GM12878 (cell line): ENCODE measurements at regions not wholly inside any gene's neighbourhood (a gene's known extent, or its start where the extent isn't known, plus 50 kb on each side); places are given as distances from the start of the nearest gene placed in this dataset.

Experiments used
- ATAC-seq: fragments of 200-7000 bp; cut with Tn5 transposase; 3 replicates; pipeline ENCODE4 v1.9.1; 2020; ENCODE audit warnings: mild to moderate bottlenecking, moderate library complexity
- BruUV-seq: library from RNA; stranded (reverse); fragments of 400-500 nt; replicated peaks from 2 replicates; lab custom pipeline; 2021; lab: Mats Ljungman, UMichigan
- CTCF ChIA-PET: fragments of 300-600 bp; sonication (Branson Sonifier 250); formaldehyde crosslinking; extraction: SDS; loops from one replicate; lab custom pipeline; 2021; ENCODE audit warnings: inconsistent platforms; lab: Yijun Ruan, JAX
- POLR2A ChIA-PET: fragments of 350-600 bp; formaldehyde crosslinking; extraction: SDS; loops from one replicate; lab custom pipeline; 2021; ENCODE audit warnings: inconsistent platforms; lab: Charles Lee
- RAD21 ChIA-PET: fragments of 300-600 bp; sonication (Branson Sonifier 250); formaldehyde crosslinking; loops from one replicate; lab custom pipeline; 2023; ENCODE audit warnings: antibody characterized with exemption; ENCODE audit not compliant: unreplicated experiment; lab: Charles Lee
- SMC1A ChIA-PET: fragments of 300-600 bp; sonication (Branson Sonifier 250); formaldehyde crosslinking; loops from one replicate; lab custom pipeline; 2023; ENCODE audit not compliant: unreplicated experiment, uncharacterized antibody; lab: Charles Lee
- DNase-seq: peaks from one replicate; pipeline ENCODE4 v3.0.0-alpha.2; 2011; ENCODE audit warnings: low read depth, low spot score
- FAIRE-seq: peaks from 3 replicates; lab custom pipeline; 2011; peaks lifted over from hg19 to GRCh38; lab: Jason Lieb, UNC
- H2AFZ ChIP-seq: 2 replicates; pipeline ENCODE4 v1.6.0; 2011; ENCODE audit warnings: low read depth, low read length, control low read depth; ENCODE audit not compliant: control insufficient read depth
- H3K27ac ChIP-seq: 2 replicates; pipeline ENCODE4 v1.5.1; 2011; ENCODE audit warnings: control low read depth; ENCODE audit not compliant: control insufficient read depth, insufficient read depth
- H3K27me3 ChIP-seq, 2 experiments: replicated peaks in 1 of 2; 2 replicates each; pipeline versions ENCODE4 v1.6.0 to v1.6.1; 2011; ENCODE audit warnings: low read length in 1 of 2; ENCODE audit not compliant: control insufficient read depth in 2 of 2, insufficient read depth in 2 of 2
- H3K36me3 ChIP-seq, 2 experiments: 2 replicates each; pipeline ENCODE4 v1.5.1; 2011; ENCODE audit warnings: low read length in 1 of 2; ENCODE audit not compliant: control insufficient read depth in 2 of 2, insufficient read depth in 2 of 2
- H3K4me1 ChIP-seq: 2 replicates; pipeline ENCODE4 v1.6.1; 2011; ENCODE audit warnings: mild to moderate bottlenecking, low read length, moderate library complexity, mixed read lengths; ENCODE audit not compliant: control insufficient read depth, insufficient read depth
- H3K4me2 ChIP-seq: 2 replicates; pipeline ENCODE4 v1.6.0; 2011; ENCODE audit warnings: control low read depth; ENCODE audit not compliant: control insufficient read depth, insufficient read depth
- H3K4me3 ChIP-seq: fragments of 200-600 bp; sonication (generic); 2 replicates; pipeline ENCODE4 v1.5.1; 2016
- H3K79me2 ChIP-seq: 2 replicates; pipeline ENCODE4 v1.6.0; 2011; ENCODE audit warnings: low read length; ENCODE audit not compliant: control insufficient read depth, insufficient read depth
- H3K9ac ChIP-seq: 2 replicates; pipeline ENCODE4 v1.8.0; 2011; ENCODE audit warnings: low read length, control low read depth, mixed read lengths; ENCODE audit not compliant: control insufficient read depth, insufficient read depth
- H3K9me3 ChIP-seq: replicated peaks from 3 replicates; pipeline ENCODE4 v1.5.1; 2011; ENCODE audit warnings: mild to moderate bottlenecking, low read length; ENCODE audit not compliant: control insufficient read depth, insufficient read depth
- H4K20me1 ChIP-seq: 2 replicates; pipeline ENCODE4 v1.6.0; 2011; ENCODE audit not compliant: control insufficient read depth, insufficient read depth
- EGR1 ChIP-seq, 2 experiments: IDR thresholded peaks; 1 replicate in 1 of 2; 2 replicates in 1 of 2; pipeline ENCODE4 v1.6.1; 2011 to 2012; ENCODE audit warnings: low read depth in 2 of 2, low read length in 2 of 2, borderline replicate concordance in 1 of 2, mild to moderate bottlenecking in 1 of 2, moderate library complexity in 1 of 2
- IKZF1 ChIP-seq: fragments of 450-650 bp; conservative IDR thresholded peaks from 2 replicates; pipeline ENCODE4 v1.6.1; 2017; ENCODE audit warnings: antibody characterized with exemption, mild to moderate bottlenecking
- IKZF2 ChIP-seq, 2 experiments: fragments of 450-650 bp; IDR thresholded peaks; 2 replicates each; pipeline ENCODE4 v1.6.1; 2017; ENCODE audit warnings: mild to moderate bottlenecking in 2 of 2, moderate library complexity in 2 of 2
- KLF5 ChIP-seq: fragments of 450-650 bp; IDR thresholded peaks from 2 replicates; pipeline ENCODE4 v1.6.1; 2014; ENCODE audit warnings: mild to moderate bottlenecking; ENCODE audit not compliant: partially characterized antibody
- MAX ChIP-seq: IDR thresholded peaks from 2 replicates; pipeline ENCODE4 v1.6.1; 2012; ENCODE audit warnings: low read depth, low read length, improper control_type of control experiment
- MLLT1 ChIP-seq: fragments of 450-650 bp; IDR thresholded peaks from 2 replicates; pipeline ENCODE4 v1.6.1; 2016; ENCODE audit warnings: mild to moderate bottlenecking
- PAX8 ChIP-seq: fragments of 450-650 bp; IDR thresholded peaks from 2 replicates; pipeline ENCODE4 v1.6.1; 2017; ENCODE audit warnings: mild to moderate bottlenecking, moderate library complexity
- PBX3 ChIP-seq: IDR thresholded peaks from 2 replicates; pipeline ENCODE4 v1.6.1; 2011; ENCODE audit warnings: mild to moderate bottlenecking, low read depth, low read length, moderate library complexity; ENCODE audit not compliant: insufficient replicate concordance
- POLR2AphosphoS2 ChIP-seq: IDR thresholded peaks from 2 replicates; pipeline ENCODE4 v1.6.1; 2011; ENCODE audit warnings: low read depth, mild to moderate bottlenecking, low read length, improper control_type of control experiment, moderate library complexity
- RAD21 ChIP-seq: IDR thresholded peaks from 2 replicates; pipeline ENCODE4 v1.6.1; 2011; ENCODE audit warnings: mild to moderate bottlenecking, low read depth, low read length, moderate library complexity; ENCODE audit not compliant: insufficient read depth
- RBBP5 ChIP-seq: fragments of 200-600 bp; sonication (generic); conservative IDR thresholded peaks from 2 replicates; pipeline ENCODE4 v1.6.1; 2016
- RELA ChIP-seq: fragments of 450-650 bp; IDR thresholded peaks from 2 replicates; pipeline ENCODE4 v1.8.0; 2014; ENCODE audit warnings: borderline replicate concordance; ENCODE audit not compliant: partially characterized antibody
- RFX5 ChIP-seq: IDR thresholded peaks from 2 replicates; pipeline ENCODE4 v1.6.1; 2011; ENCODE audit warnings: low read depth, low read length, improper control_type of control experiment
- RUNX3 ChIP-seq: IDR thresholded peaks from 2 replicates; pipeline ENCODE4 v1.6.1; 2012; ENCODE audit warnings: low read length, inconsistent platforms
- SREBF1 ChIP-seq: IDR thresholded peaks from 2 replicates; pipeline ENCODE4 v1.6.1; 2012; ENCODE audit warnings: mild to moderate bottlenecking, low read length
- SUZ12 ChIP-seq: fragments of 200-600 bp; sonication (generic); IDR thresholded peaks from one replicate; pipeline ENCODE4 v1.6.1; 2018; ENCODE audit warnings: antibody characterized with exemption, mild to moderate bottlenecking; ENCODE audit not compliant: unreplicated experiment
- TAF1 ChIP-seq: IDR thresholded peaks from 2 replicates; pipeline ENCODE4 v1.6.1; 2011; ENCODE audit warnings: mild to moderate bottlenecking, low read depth, low read length, borderline replicate concordance
- USF2 ChIP-seq: IDR thresholded peaks from 2 replicates; pipeline ENCODE4 v1.6.1; 2011; ENCODE audit warnings: low read depth, low read length, improper control_type of control experiment, borderline replicate concordance
- ZNF24 ChIP-seq: fragments of 450-650 bp; IDR thresholded peaks from 2 replicates; pipeline ENCODE4 v1.6.1; 2017; ENCODE audit warnings: antibody characterized with exemption, mild to moderate bottlenecking
- WGBS: methylation state at CpG from one replicate; pipeline ENCODE4 v1.1.6; 2016; ENCODE audit warnings: low lambda C conversion rate; ENCODE audit not compliant: insufficient replicate concordance, insufficient coverage; ENCODE audit errors: missing lambda C conversion rate; 5-methylcytosine and 5-hydroxymethylcytosine counted together
- in situ Hi-C: fragments of 300-500 bp; cut with MboI; formaldehyde crosslinking; loops from 9 replicates; pipeline ENCODE4 v1.14.3; 2018; ENCODE audit warnings: mixed read lengths
- intact Hi-C: fragments of 100-400 bp; cut with micrococcal nuclease; formaldehyde crosslinking; loops from one replicate; pipeline ENCODE4 v1.14.2; 2022; ENCODE audit not compliant: unreplicated experiment

GRCh38 chr10:5310914-5311313 lies 53.9 kb upstream of the UCN3 start:
- in situ Hi-C loops (no loop called here), intact Hi-C loops (no loop called here)
- H3K36me3 ChIP-seq, result no peaks in the 10 kb centered on the region
- H3K27ac ChIP-seq, result no peak overlapping the region
- CTCF ChIA-PET, result no interaction called here
- no peak overlapping the region for H3K9ac ChIP-seq
- no peak for ATAC-seq
- no peak overlapping the region for H3K4me2 ChIP-seq
- no peaks in the 10 kb centered on the region for H3K9me3 ChIP-seq
- H2AFZ ChIP-seq, result no peak overlapping the region
- no peak for DNase-seq
- H4K20me1 ChIP-seq, result no peaks in the 10 kb centered on the region
- H3K27me3 ChIP-seq, result no peaks in the 10 kb centered on the region; a peak in 1 of 4 replicates
- WGBS, result 20% methylated on average over 3 of the region's 3 CpGs
- no TSS peak for BruUV-seq
- POLR2A ChIA-PET, result no interaction called here
- no peaks in the 10 kb centered on the region for H3K4me1 ChIP-seq
- no peak for FAIRE-seq
- RAD21 ChIA-PET, result no interaction called here
- SMC1A ChIA-PET, result no interaction called here
- no peak overlapping the region for H3K4me3 ChIP-seq
- H3K79me2 ChIP-seq, result no peaks in the 10 kb centered on the region
- TF ChIP-seq USF2, result no peak
- TF ChIP-seq SREBF1, result no peak
- no peak for TF ChIP-seq KLF5
- no peak for TF ChIP-seq IKZF1
- TF ChIP-seq PBX3, result no peak
- TF ChIP-seq EGR1 (IDR thresholded peaks at IDR 0.05; ENCODE audit: borderline replicate concordance in 1 of 2, low read depth in 2 of 2, low read length in 2 of 2), result no peak
- TF ChIP-seq RFX5, result no peak
- no peak for TF ChIP-seq POLR2AphosphoS2
- no peak for TF ChIP-seq MAX
- TF ChIP-seq SUZ12, result no peak
- no peak for TF ChIP-seq ZNF24
- TF ChIP-seq MLLT1, result no peak
- TF ChIP-seq IKZF2 (IDR thresholded peaks at IDR 0.05), result no peak
- TF ChIP-seq RBBP5, result no peak
- TF ChIP-seq RUNX3, result no peak
- no peak for TF ChIP-seq PAX8
- TF ChIP-seq RELA, result no peak
- no peak for TF ChIP-seq TAF1
- no peak for TF ChIP-seq RAD21
